ENCODE measurements at regions not wholly inside any gene's neighbourhood (a gene's known extent, or its start where the extent isn't known, plus 50 kb on each side); places are given as distances from the start of the nearest gene placed in this dataset.

DNA sequence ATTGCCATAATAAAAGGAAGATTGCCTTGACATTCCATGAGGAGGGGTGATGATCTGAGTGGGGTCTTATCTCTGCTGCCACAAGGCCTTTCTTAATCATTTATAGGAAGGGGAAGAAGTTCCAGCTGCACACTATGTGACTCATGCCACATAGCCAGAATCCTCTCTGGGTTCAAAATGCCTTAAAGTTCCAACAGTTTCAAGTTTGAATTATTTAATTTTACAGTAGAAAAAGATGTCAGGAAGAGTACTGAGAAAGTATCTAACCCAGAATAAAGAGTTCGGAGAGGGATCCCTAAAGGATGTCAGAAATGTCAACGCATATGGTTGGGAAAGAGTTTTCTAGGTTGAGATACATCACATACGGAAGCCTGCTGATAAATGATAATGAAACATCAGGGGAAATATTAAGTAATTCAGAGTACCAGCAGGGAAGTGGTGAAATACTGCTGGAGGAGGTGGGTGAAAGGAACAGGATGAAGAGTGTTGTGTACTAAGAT is 999.9 kb downstream of the TSN start:
- Mint-ChIP-seq H3K9me3 (no peaks in the 10 kb centered on the region), H3K36me3 (no peaks in the 10 kb centered on the region), H3K27me3 (ENCODE audit: insufficient read depth, low read depth) (no peaks in the 10 kb centered on the region), H3K27ac (no peak overlapping the region), H3K4me3 (no peak overlapping the region), H3K4me1 (peaks cover 2% of the 10 kb centered on the region)
- Histone ChIP-seq H3K9ac (no peak overlapping the region), H3K4me3 (no peak overlapping the region), H2AFZ (replicated peaks) (no peak overlapping the region), H3K36me3 (no peaks in the 10 kb centered on the region), H3F3A (ENCODE audit: low read depth) (no peaks in the 10 kb centered on the region), H3K27me3 (no peaks in the 10 kb centered on the region), H3K79me2 (ENCODE audit: low read depth) (no peaks in the 10 kb centered on the region), H4K20me1 (ENCODE audit: low read depth) (no peaks in the 10 kb centered on the region), H3K27ac (no peak overlapping the region), H3K9me3 (ENCODE audit: low read depth) (no peaks in the 10 kb centered on the region), H3K4me2 (no peak overlapping the region), H3K4me1 (peaks cover 8% of the 10 kb centered on the region)
- TF ChIP-seq EZH2 (IDR thresholded peaks at IDR 0.05) (no peak), EZH2phosphoT487 (IDR thresholded peaks at IDR 0.05) (no peak)
- TF ChIP-seq, protein P1, sequence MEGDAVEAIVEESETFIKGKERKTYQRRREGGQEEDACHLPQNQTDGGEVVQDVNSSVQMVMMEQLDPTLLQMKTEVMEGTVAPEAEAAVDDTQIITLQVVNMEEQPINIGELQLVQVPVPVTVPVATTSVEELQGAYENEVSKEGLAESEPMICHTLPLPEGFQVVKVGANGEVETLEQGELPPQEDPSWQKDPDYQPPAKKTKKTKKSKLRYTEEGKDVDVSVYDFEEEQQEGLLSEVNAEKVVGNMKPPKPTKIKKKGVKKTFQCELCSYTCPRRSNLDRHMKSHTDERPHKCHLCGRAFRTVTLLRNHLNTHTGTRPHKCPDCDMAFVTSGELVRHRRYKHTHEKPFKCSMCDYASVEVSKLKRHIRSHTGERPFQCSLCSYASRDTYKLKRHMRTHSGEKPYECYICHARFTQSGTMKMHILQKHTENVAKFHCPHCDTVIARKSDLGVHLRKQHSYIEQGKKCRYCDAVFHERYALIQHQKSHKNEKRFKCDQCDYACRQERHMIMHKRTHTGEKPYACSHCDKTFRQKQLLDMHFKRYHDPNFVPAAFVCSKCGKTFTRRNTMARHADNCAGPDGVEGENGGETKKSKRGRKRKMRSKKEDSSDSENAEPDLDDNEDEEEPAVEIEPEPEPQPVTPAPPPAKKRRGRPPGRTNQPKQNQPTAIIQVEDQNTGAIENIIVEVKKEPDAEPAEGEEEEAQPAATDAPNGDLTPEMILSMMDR (IDR thresholded peaks at IDR 0.05) = no peak
- no peak for DNase-seq (ENCODE audit: low spot score)

DNA sequence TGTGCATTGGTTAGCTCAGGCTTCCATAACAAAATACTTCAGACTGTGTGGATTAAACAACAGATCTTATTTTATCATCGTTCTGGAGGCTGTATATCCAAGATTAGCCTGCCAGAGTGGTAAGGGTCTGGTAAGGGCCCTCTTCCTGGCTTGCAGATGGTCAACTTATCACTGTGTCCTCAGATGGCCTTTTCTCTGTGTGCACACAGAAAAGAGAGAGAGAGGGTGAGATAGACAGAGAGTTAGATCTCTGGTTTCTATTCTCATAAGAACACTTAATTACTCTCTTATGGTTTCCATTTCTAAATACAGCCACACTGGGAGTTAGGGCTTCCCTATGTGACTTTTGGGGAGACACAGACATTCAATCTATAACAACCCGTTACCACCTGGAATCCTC is 1003.5 kb downstream of the TSN start:
- DNase-seq (ENCODE audit: low spot score) = no peak
- Histone ChIP-seq H4K20me1 (ENCODE audit: low read depth) (no peaks in the 10 kb centered on the region), H3F3A (ENCODE audit: low read depth) (no peaks in the 10 kb centered on the region), H3K36me3 (no peaks in the 10 kb centered on the region), H3K79me2 (ENCODE audit: low read depth) (no peaks in the 10 kb centered on the region), H3K4me2 (no peak overlapping the region), H3K27ac (no peak overlapping the region), H3K27me3 (no peaks in the 10 kb centered on the region), H3K4me3 (no peak overlapping the region), H2AFZ (replicated peaks) (no peak overlapping the region), H3K9me3 (ENCODE audit: low read depth) (no peaks in the 10 kb centered on the region), H3K9ac (no peak overlapping the region), H3K4me1 (no peaks in the 10 kb centered on the region)
- H3K4me1 Mint-ChIP-seq = no peaks in the 10 kb centered on the region
- H3K36me3 Mint-ChIP-seq = no peaks in the 10 kb centered on the region
- no peak overlapping the region for H3K27ac Mint-ChIP-seq
- no peaks in the 10 kb centered on the region for H3K27me3 Mint-ChIP-seq (ENCODE audit: insufficient read depth, low read depth)
- TF ChIP-seq EZH2 (IDR thresholded peaks at IDR 0.05) (no peak), EZH2phosphoT487 (IDR thresholded peaks at IDR 0.05) (no peak)
- TF ChIP-seq, protein P1 (IDR thresholded peaks at IDR 0.05) = no peak
- peaks cover 7% of the 10 kb centered on the region for H3K9me3 Mint-ChIP-seq
- H3K4me3 Mint-ChIP-seq = no peak overlapping the region

DNA sequence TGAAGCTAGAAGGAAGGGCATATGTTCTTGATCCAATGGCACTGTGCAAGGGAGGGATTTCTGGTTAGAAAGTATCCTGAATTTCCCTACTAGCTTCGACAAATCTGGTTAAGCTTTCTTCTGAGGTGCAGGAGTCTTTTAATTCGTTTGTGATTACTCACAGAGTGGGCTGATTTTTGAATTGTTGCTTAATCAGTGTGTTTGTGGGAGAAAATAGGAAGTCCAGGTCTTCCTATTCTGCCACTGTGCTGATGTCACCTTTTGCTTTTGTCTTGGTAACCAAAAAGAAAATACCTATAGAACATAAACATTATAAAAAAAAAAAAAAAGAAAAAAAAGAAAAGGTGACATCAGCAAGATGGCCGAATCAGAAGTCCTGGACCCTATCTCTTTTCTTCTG is 1008.6 kb downstream of the TSN start:
- no peaks in the 10 kb centered on the region for H3K4me1 Mint-ChIP-seq
- H3K36me3 Mint-ChIP-seq = peaks cover 4% of the 10 kb centered on the region
- H3K27me3 ChIP-seq = no peaks in the 10 kb centered on the region
- no peak for DNase-seq (ENCODE audit: low spot score)
- no peaks in the 10 kb centered on the region for H3F3A ChIP-seq (ENCODE audit: low read depth)
- H3K4me3 ChIP-seq = no peak overlapping the region
- H3K27ac Mint-ChIP-seq = no peak overlapping the region
- H2AFZ ChIP-seq (replicated peaks) = no peak overlapping the region
- peaks cover 22% of the 10 kb centered on the region for H3K9me3 Mint-ChIP-seq
- no peaks in the 10 kb centered on the region for H3K36me3 ChIP-seq
- no peaks in the 10 kb centered on the region for H3K27me3 Mint-ChIP-seq (ENCODE audit: insufficient read depth, low read depth)
- H3K9me3 ChIP-seq (ENCODE audit: low read depth) = peaks cover 7% of the 10 kb centered on the region
- no peaks in the 10 kb centered on the region for H3K4me1 ChIP-seq
- no peak overlapping the region for H3K4me2 ChIP-seq
- H3K27ac ChIP-seq = no peak overlapping the region
- no peaks in the 10 kb centered on the region for H4K20me1 ChIP-seq (ENCODE audit: low read depth)
- no peak overlapping the region for H3K9ac ChIP-seq
- TF ChIP-seq, protein P1 (IDR thresholded peaks at IDR 0.05) = no peak
- TF ChIP-seq EZH2 (IDR thresholded peaks at IDR 0.05) (no peak), EZH2phosphoT487 (IDR thresholded peaks at IDR 0.05) (no peak)
- H3K79me2 ChIP-seq (ENCODE audit: low read depth) = no peaks in the 10 kb centered on the region
- H3K4me3 Mint-ChIP-seq = no peak overlapping the region

Data from neural progenitor cell (in vitro differentiated cells).